GM12878 (cell line): ENCODE measurements at regions not wholly inside any gene's neighbourhood (a gene's known extent, or its start where the extent isn't known, plus 50 kb on each side); places are given as distances from the start of the nearest gene placed in this dataset.

Experiments
- ATF3 ChIP-seq: IDR thresholded peaks from 2 replicates; pipeline ENCODE4 v1.6.1; 2011; ENCODE audit warnings: low read depth, mild to moderate bottlenecking, low read length, moderate library complexity, borderline replicate concordance; ENCODE audit errors: extremely low read depth
- EP300 ChIP-seq, 2 experiments: fragments of 150-350 bp in 1 of 2; IDR thresholded peaks; 2 replicates each; pipeline ENCODE4 v1.6.1; 2011 to 2012; ENCODE audit warnings: low read depth in 2 of 2, low read length in 2 of 2, borderline replicate concordance in 1 of 2, improper control_type of control experiment in 1 of 2, inconsistent platforms in 1 of 2; ENCODE audit not compliant: control insufficient read depth in 1 of 2
- EZH2 ChIP-seq: IDR thresholded peaks from 2 replicates; pipeline ENCODE4 v1.6.1; 2012; ENCODE audit warnings: low read depth, mild to moderate bottlenecking, control low read depth, inconsistent platforms, low read length, borderline replicate concordance; ENCODE audit not compliant: control insufficient read depth
- HCFC1 ChIP-seq: fragments of 150-350 bp; IDR thresholded peaks from 2 replicates; pipeline ENCODE4 v1.6.1; 2014; ENCODE audit warnings: low read length
- IRF3 ChIP-seq: fragments of 450-650 bp; IDR thresholded peaks from 2 replicates; pipeline ENCODE4 v1.6.1; 2014; ENCODE audit warnings: mild to moderate bottlenecking
- POLR2AphosphoS2 ChIP-seq: IDR thresholded peaks from 2 replicates; pipeline ENCODE4 v1.6.1; 2011; ENCODE audit warnings: low read depth, mild to moderate bottlenecking, low read length, improper control_type of control experiment, moderate library complexity
- REST ChIP-seq: IDR thresholded peaks from 2 replicates; pipeline ENCODE4 v1.6.1; 2012; ENCODE audit warnings: mild to moderate bottlenecking, low read depth, low read length
- SMAD5 ChIP-seq: IDR thresholded peaks from 2 replicates; pipeline ENCODE4 v1.6.1; 2016; ENCODE audit warnings: antibody characterized with exemption, low read depth
- SRF ChIP-seq, 2 experiments: IDR thresholded peaks; 2 replicates each; pipeline ENCODE4 v1.6.1; 2011; ENCODE audit warnings: low read depth in 2 of 2, low read length in 2 of 2, mild to moderate bottlenecking in 1 of 2, moderate library complexity in 1 of 2
- SUPT20H ChIP-seq: IDR thresholded peaks from 2 replicates; pipeline ENCODE4 v1.6.1; 2011; ENCODE audit warnings: low read depth, mild to moderate bottlenecking, low read length, moderate library complexity, borderline replicate concordance; ENCODE audit not compliant: control insufficient read depth
- TCF12 ChIP-seq: IDR thresholded peaks from 2 replicates; pipeline ENCODE4 v1.6.1; 2011; ENCODE audit warnings: low read depth, mild to moderate bottlenecking, low read length
- ZBED1 ChIP-seq: IDR thresholded peaks from 2 replicates; pipeline ENCODE4 v1.6.1; 2016; ENCODE audit warnings: borderline replicate concordance
- ZBTB11 ChIP-seq: fragments of 450-650 bp; formaldehyde crosslinking; IDR thresholded peaks from 2 replicates; pipeline ENCODE4 v1.5.0; 2022; ENCODE audit warnings: mild to moderate bottlenecking, missing genetic modification characterization
- ZNF592 ChIP-seq: fragments of 450-650 bp; IDR thresholded peaks from 2 replicates; pipeline ENCODE4 v1.6.1; 2017; ENCODE audit warnings: mild to moderate bottlenecking, moderate library complexity
- ZSCAN29 ChIP-seq: fragments of 450-650 bp; IDR thresholded peaks from 2 replicates; pipeline ENCODE4 v1.6.1; 2017; ENCODE audit warnings: mild to moderate bottlenecking, moderate library complexity

GRCh38 chr3:46095307-46095706, 68.0 kb upstream of the XCR1 start (continued):
- TF ChIP-seq ZBED1, result peak; percentile 77; the same call in 1 of the 2 replicates
- peak in 1 of 2 experiments; percentile 60; a peak in 1 of 4 replicates for TF ChIP-seq SRF (IDR thresholded peaks at IDR 0.05; ENCODE audit: low read depth in 2 of 2, low read length in 2 of 2)
- TF ChIP-seq POLR2AphosphoS2, result no peak
- TF ChIP-seq REST, result no peak
- no peak for TF ChIP-seq SUPT20H
- no peak for TF ChIP-seq EZH2
- no peak for TF ChIP-seq ZBTB11 (CRISPR knock-in tag)
- TF ChIP-seq ATF3, result no peak
- 0 out of 2 replicates have a peak, but pooled peaks have one; percentile 56 for TF ChIP-seq TCF12
- peak; percentile 70 to 71; a peak in 3 of 4 replicates for TF ChIP-seq EP300 (IDR thresholded peaks at IDR 0.05; ENCODE audit: borderline replicate concordance in 1 of 2, control insufficient read depth in 1 of 2, low read depth in 2 of 2, low read length in 2 of 2)
- 0 out of 2 replicates have a peak, but pooled peaks have one; percentile 34 for TF ChIP-seq ZSCAN29
- TF ChIP-seq ZNF592, result no peak
- TF ChIP-seq HCFC1, result no peak
- no peak for TF ChIP-seq SMAD5
- no peak for TF ChIP-seq IRF3
